Tibial artery (tissue), 4 donors: ENCODE measurements at regions not wholly inside any gene's neighbourhood (a gene's known extent, or its start where the extent isn't known, plus 50 kb on each side); places are given as distances from the start of the nearest gene placed in this dataset.

Experiments used
- DNase-seq, 2 donors: peaks; one replicate each; pipeline ENCODE4 v3.0.0-alpha.2; 2019
- H3K27ac ChIP-seq, 2 donors: fragments of 200-600 bp; sonication (generic) in 1 of 2; 1 replicate in 1 of 2; 2 replicates in 1 of 2; pipeline ENCODE4 v1.5.1; 2018 to 2019; ENCODE audit warnings: mild to moderate bottlenecking in 1 of 2
- H3K27me3 ChIP-seq, 2 donors: fragments of 200-600 bp; sonication (generic) in 1 of 2; one replicate each; pipeline versions ENCODE4 v1.5.1 to v1.6.0; 2016 to 2019
- H3K36me3 ChIP-seq, 3 donors: fragments of 200-600 bp; sonication (generic) in 2 of 3; one replicate each; pipeline ENCODE4 v1.5.1; 2016 to 2019; ENCODE audit warnings: mild to moderate bottlenecking in 2 of 3
- H3K4me1 ChIP-seq, 4 donors: fragments of 200-600 bp; sonication (generic) in 2 of 4; 1 replicate in 3 of 4; 2 replicates in 1 of 4; pipeline ENCODE4 v1.5.1; 2016 to 2019
- H3K4me3 ChIP-seq, 2 donors: fragments of 200-600 bp; sonication (generic) in 1 of 2; 1 replicate in 1 of 2; 2 replicates in 1 of 2; pipeline ENCODE4 v1.5.1; 2018 to 2019; ENCODE audit warnings: mild to moderate bottlenecking in 2 of 2
- H3K9me3 ChIP-seq, 3 donors: fragments of 200-600 bp; sonication (generic) in 1 of 3; one replicate each; pipeline ENCODE4 v1.5.1; 2016 to 2019
- intact Hi-C: fragments of 100-400 bp; cut with DNase I; formaldehyde crosslinking; loops from one replicate; pipeline ENCODE4 v1.15.0; 2023; ENCODE audit warnings: low total_unique reads
- TF ChIP-seq, protein P1 (sequence below), 2 experiments: fragments of 200-600 bp in 1 of 2; fragments of 450-650 bp in 1 of 2; IDR thresholded peaks; one replicate each; pipeline ENCODE4 v1.5.1; 2017 to 2019; ENCODE audit warnings: antibody characterized with exemption in 2 of 2, mild to moderate bottlenecking in 1 of 2, moderate library complexity in 1 of 2

DNA sequence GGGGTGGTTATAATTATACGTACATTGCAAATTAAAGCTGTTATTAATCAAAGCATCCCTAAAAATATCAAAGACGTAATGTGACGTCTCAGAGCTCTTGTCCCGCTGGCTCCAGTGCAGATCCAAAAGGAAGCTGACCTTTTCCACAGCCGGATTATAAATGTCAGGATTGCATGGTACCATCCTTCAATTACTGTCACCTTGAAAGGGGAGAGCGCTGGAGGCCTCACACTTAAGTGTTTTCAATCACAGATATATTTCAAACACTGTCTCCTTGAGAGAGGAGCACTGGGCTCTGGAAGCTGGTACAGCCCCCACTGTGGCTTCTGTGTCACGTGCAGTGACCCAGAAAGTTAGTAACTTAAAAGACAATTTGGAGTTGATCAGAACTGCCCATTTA lies 94.2 kb downstream of the AIPL1 start:
- Histone ChIP-seq H3K27me3 (peaks cover 0 to 5% of the 10 kb centered on the region in 2 donors), H3K4me1 (no peaks in the 10 kb centered on the region), H3K36me3 (no peaks in the 10 kb centered on the region), H3K27ac (no peak overlapping the region), H3K9me3 (no peaks in the 10 kb centered on the region), H3K4me3 (no peak overlapping the region)
- intact Hi-C loops: no loop called here
- DNase-seq: no peak
- TF ChIP-seq, protein P1, sequence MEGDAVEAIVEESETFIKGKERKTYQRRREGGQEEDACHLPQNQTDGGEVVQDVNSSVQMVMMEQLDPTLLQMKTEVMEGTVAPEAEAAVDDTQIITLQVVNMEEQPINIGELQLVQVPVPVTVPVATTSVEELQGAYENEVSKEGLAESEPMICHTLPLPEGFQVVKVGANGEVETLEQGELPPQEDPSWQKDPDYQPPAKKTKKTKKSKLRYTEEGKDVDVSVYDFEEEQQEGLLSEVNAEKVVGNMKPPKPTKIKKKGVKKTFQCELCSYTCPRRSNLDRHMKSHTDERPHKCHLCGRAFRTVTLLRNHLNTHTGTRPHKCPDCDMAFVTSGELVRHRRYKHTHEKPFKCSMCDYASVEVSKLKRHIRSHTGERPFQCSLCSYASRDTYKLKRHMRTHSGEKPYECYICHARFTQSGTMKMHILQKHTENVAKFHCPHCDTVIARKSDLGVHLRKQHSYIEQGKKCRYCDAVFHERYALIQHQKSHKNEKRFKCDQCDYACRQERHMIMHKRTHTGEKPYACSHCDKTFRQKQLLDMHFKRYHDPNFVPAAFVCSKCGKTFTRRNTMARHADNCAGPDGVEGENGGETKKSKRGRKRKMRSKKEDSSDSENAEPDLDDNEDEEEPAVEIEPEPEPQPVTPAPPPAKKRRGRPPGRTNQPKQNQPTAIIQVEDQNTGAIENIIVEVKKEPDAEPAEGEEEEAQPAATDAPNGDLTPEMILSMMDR (IDR thresholded peaks at IDR 0.05): no peak

GRCh38 chr17:6334386-6334785 lies 100.5 kb downstream of the AIPL1 start:
- DNase-seq: no peak
- Histone ChIP-seq H3K4me3 (no peak overlapping the region), H3K27ac (no peak overlapping the region), H3K4me1 (no peaks in the 10 kb centered on the region), H3K27me3 (peaks cover 0 to 5% of the 10 kb centered on the region in 2 donors), H3K9me3 (no peaks in the 10 kb centered on the region), H3K36me3 (no peaks in the 10 kb centered on the region)
- intact Hi-C loops: no loop called here
- TF ChIP-seq, protein P1 (IDR thresholded peaks at IDR 0.05): no peak

GRCh38 chr17:6330936-6331335 lies 104.0 kb downstream of the AIPL1 start:
- Histone ChIP-seq H3K4me1 (no peaks in the 10 kb centered on the region), H3K27me3 (peaks cover 0 to 4% of the 10 kb centered on the region in 2 donors), H3K4me3 (no peak overlapping the region), H3K9me3 (no peaks in the 10 kb centered on the region), H3K36me3 (no peaks in the 10 kb centered on the region), H3K27ac (no peak overlapping the region)
- TF ChIP-seq, protein P1 (IDR thresholded peaks at IDR 0.05): no peak
- intact Hi-C loops: no loop called here
- DNase-seq: no peak

DNA sequence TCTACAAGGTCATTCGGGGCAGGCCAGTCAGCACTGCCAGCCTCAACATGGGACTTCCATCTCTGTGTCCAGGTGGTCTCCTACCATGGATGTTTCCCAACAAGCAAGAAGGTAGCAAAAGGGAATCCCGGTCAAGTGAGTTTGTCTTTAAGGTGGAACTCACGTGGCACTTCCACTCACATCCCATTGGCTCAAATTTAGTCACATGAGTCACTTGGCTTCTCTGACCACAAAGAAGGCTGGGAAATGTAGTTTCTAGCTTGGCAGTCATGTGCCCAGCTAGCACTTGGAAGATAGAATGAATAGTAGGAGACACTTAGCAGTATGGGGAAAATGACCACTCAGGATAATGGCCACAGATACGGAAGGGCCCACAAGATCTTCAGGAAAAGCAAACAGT lies 106.6 kb downstream of the AIPL1 start:
- Histone ChIP-seq H3K9me3 (no peaks in the 10 kb centered on the region), H3K36me3 (no peaks in the 10 kb centered on the region), H3K27me3 (peaks cover 0 to 13% of the 10 kb centered on the region in 2 donors), H3K4me1 (no peaks in the 10 kb centered on the region), H3K27ac (no peak overlapping the region), H3K4me3 (no peak overlapping the region)
- no peak for DNase-seq
- intact Hi-C loops: no loop called here
- TF ChIP-seq, protein P1 (IDR thresholded peaks at IDR 0.05): no peak

DNA sequence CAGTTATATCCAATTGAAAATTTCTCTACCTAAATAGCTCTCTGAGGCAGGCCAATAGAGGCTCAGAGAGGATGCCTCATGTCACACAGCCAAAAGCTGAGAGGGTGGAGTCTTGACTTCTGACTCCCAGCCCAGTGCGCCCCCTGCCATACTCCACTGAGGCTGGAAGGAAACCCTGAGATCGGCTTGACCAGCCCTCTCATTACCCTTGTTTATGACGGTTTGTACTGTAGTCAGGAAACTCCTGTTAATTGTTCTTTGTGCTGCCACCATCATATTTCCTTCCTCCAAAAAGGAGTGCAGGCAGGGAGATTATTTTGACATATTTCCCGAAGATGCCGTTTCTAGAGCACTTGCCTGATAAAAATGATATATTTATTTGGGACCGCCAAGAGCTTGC lies 107.9 kb downstream of the AIPL1 start:
- no peak for DNase-seq
- H3K4me3 ChIP-seq: no peak overlapping the region
- H3K4me1 ChIP-seq: no peaks in the 10 kb centered on the region
- no peak overlapping the region for H3K27ac ChIP-seq
- H3K9me3 ChIP-seq: no peaks in the 10 kb centered on the region
- H3K27me3 ChIP-seq: peaks cover 0 to 13% of the 10 kb centered on the region in 2 donors
- TF ChIP-seq, protein P1 (IDR thresholded peaks at IDR 0.05): no peak
- no peaks in the 10 kb centered on the region for H3K36me3 ChIP-seq
- intact Hi-C loops: no loop called here

DNA sequence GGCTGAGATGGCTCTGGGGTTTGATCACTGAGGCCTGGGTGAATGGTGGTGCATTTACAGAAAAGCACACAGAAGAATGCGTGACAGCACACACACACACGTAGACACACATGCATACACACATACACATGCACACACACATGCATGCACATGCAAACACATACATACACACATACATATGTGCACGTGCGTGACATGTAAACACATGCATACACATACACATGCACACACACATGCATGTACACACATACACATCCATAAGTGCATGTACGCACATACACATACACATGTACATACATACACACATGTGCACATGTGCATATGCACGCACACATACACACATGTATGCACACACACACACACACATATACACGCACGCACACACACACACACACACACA lies 108.4 kb downstream of the AIPL1 start:
- H3K4me3 ChIP-seq: no peak overlapping the region
- no peaks in the 10 kb centered on the region for H3K4me1 ChIP-seq
- H3K36me3 ChIP-seq: no peaks in the 10 kb centered on the region
- peaks cover 0 to 13% of the 10 kb centered on the region in 2 donors for H3K27me3 ChIP-seq
- no peaks in the 10 kb centered on the region for H3K9me3 ChIP-seq
- intact Hi-C loops: no loop called here
- TF ChIP-seq, protein P1 (IDR thresholded peaks at IDR 0.05): no peak
- DNase-seq: no peak
- H3K27ac ChIP-seq: no peak overlapping the region
